CD4-positive, CD25-positive, alpha-beta regulatory T cell (primary cell): ENCODE measurements at regions not wholly inside any gene's neighbourhood (a gene's known extent, or its start where the extent isn't known, plus 50 kb on each side); places are given as distances from the start of the nearest gene placed in this dataset.

Source experiments
- ATAC-seq, 2 donors: fragments of 150-1000 bp; cut with Tn5 transposase; one replicate each; pipeline ENCODE4 v1.10.0; 2021; ENCODE audit warnings: low read depth in 2 of 2, moderate number of reproducible peaks in 2 of 2, moderate library complexity in 1 of 2
- DNase-seq, 3 donors: peaks; one replicate each; pipeline versions ENCODE4 v3.0.0 to v3.0.0-alpha.2; 2012 to 2022; ENCODE audit warnings: mixed read lengths in 1 of 3
- H3K27ac ChIP-seq: one replicate; pipeline ENCODE4 v1.7.0; 2013; ENCODE audit warnings: mild to moderate bottlenecking, low read length; ENCODE audit not compliant: insufficient read depth, poor library complexity, severe bottlenecking
- H3K27me3 ChIP-seq: one replicate; pipeline ENCODE4 v1.7.0; 2013; ENCODE audit warnings: low read length; ENCODE audit not compliant: control insufficient read depth, insufficient read depth
- H3K36me3 ChIP-seq: one replicate; pipeline ENCODE4 v1.7.0; 2013; ENCODE audit warnings: mild to moderate bottlenecking, low read length, moderate library complexity; ENCODE audit not compliant: control insufficient read depth, insufficient read depth
- H3K4me1 ChIP-seq: 2 replicates; pipeline ENCODE4 v1.7.0; 2013; ENCODE audit warnings: mild to moderate bottlenecking, low read length; ENCODE audit not compliant: insufficient read depth, control insufficient read depth, poor library complexity, severe bottlenecking
- H3K4me3 ChIP-seq: one replicate; pipeline ENCODE4 v1.7.0; 2013; ENCODE audit warnings: low read depth, mild to moderate bottlenecking, low read length, moderate library complexity
- H3K9me3 ChIP-seq, 2 experiments: 1 replicate in 1 of 2; 2 replicates in 1 of 2; pipeline ENCODE4 v1.7.0; 2013; ENCODE audit warnings: low read length in 2 of 2, mild to moderate bottlenecking in 1 of 2, moderate library complexity in 1 of 2; ENCODE audit not compliant: control insufficient read depth in 2 of 2
- H3K27ac Mint-ChIP-seq, 3 donors: one replicate each; pipeline ENCODE4 v1.8.0; 2020 to 2022; ENCODE audit warnings: mild to moderate bottlenecking in 3 of 3, mixed read lengths in 3 of 3, moderate library complexity in 2 of 3
- H3K27me3 Mint-ChIP-seq: one replicate; pipeline ENCODE4 v1.8.0; 2022; ENCODE audit warnings: mild to moderate bottlenecking, mixed read lengths
- H3K36me3 Mint-ChIP-seq: one replicate; pipeline ENCODE4 v1.8.0; 2020; ENCODE audit warnings: mixed read lengths
- H3K4me1 Mint-ChIP-seq, 4 donors: one replicate each; pipeline ENCODE4 v1.8.0; 2020 to 2022; ENCODE audit warnings: mixed read lengths in 4 of 4, mild to moderate bottlenecking in 1 of 4
- H3K4me3 Mint-ChIP-seq, 4 donors: one replicate each; pipeline ENCODE4 v1.8.0; 2020 to 2022; ENCODE audit warnings: mild to moderate bottlenecking in 4 of 4, mixed read lengths in 4 of 4, moderate library complexity in 3 of 4
- H3K9me3 Mint-ChIP-seq, 7 donors: one replicate each; pipeline ENCODE4 v1.8.0; 2020 to 2022; ENCODE audit warnings: mixed read lengths in 7 of 7, mild to moderate bottlenecking in 3 of 7, moderate library complexity in 2 of 7

GRCh38 chr21:41071258-41072171 lies 96.4 kb upstream of the BACE2 start:
- peaks cover 0 to 14% (median under 1%) of the 10 kb centered on the region in 4 donors for H3K4me1 Mint-ChIP-seq
- Histone ChIP-seq H3K9me3 (no peaks in the 10 kb centered on the region), H3K4me1 (peaks cover 6% of the 10 kb centered on the region), H3K36me3 (no peaks in the 10 kb centered on the region), H3K4me3 (no peak overlapping the region), H3K27ac (no peak overlapping the region), H3K27me3 (no peaks in the 10 kb centered on the region)
- no peak overlapping the region for H3K4me3 Mint-ChIP-seq
- peaks cover 0 to 3% (median 0%) of the 10 kb centered on the region in 7 donors for H3K9me3 Mint-ChIP-seq
- no peak for ATAC-seq
- no peak overlapping the region for H3K27ac Mint-ChIP-seq
- peaks cover 10% of the 10 kb centered on the region for H3K27me3 Mint-ChIP-seq
- no peak for DNase-seq
- H3K36me3 Mint-ChIP-seq, result no peaks in the 10 kb centered on the region

GRCh38 chr21:41073558-41073957 lies 94.4 kb upstream of the BACE2 start:
- no peak for ATAC-seq
- Mint-ChIP-seq H3K27me3 (peaks cover 1% of the 10 kb centered on the region), H3K4me1 (peaks cover 0 to 8% (median under 1%) of the 10 kb centered on the region in 4 donors), H3K9me3 (peaks cover 0 to 3% (median 0%) of the 10 kb centered on the region in 7 donors), H3K4me3 (no peak overlapping the region), H3K36me3 (no peaks in the 10 kb centered on the region), H3K27ac (no peak overlapping the region)
- Histone ChIP-seq H3K9me3 (no peaks in the 10 kb centered on the region), H3K4me3 (no peak overlapping the region), H3K27me3 (no peaks in the 10 kb centered on the region), H3K4me1 (peaks cover 6% of the 10 kb centered on the region), H3K36me3 (no peaks in the 10 kb centered on the region), H3K27ac (no peak overlapping the region)
- DNase-seq, result no peak

GRCh38 chr21:41074396-41075184 lies 93.4 kb upstream of the BACE2 start:
- no peak overlapping the region for H3K4me3 ChIP-seq
- H3K27me3 Mint-ChIP-seq, result no peaks in the 10 kb centered on the region

GRCh38 chr21:41075656-41076055 lies 92.3 kb upstream of the BACE2 start:
- Mint-ChIP-seq H3K36me3 (no peaks in the 10 kb centered on the region), H3K4me3 (no peak overlapping the region), H3K4me1 (no peaks in the 10 kb centered on the region)

More at GRCh38 chr21:41074396-41075184, 93.4 kb upstream of the BACE2 start:
- Histone ChIP-seq H3K36me3 (no peaks in the 10 kb centered on the region), H3K27me3 (no peaks in the 10 kb centered on the region), H3K9me3 (no peaks in the 10 kb centered on the region), H3K4me1 (no peaks in the 10 kb centered on the region), H3K27ac (no peak overlapping the region)
- no peak for DNase-seq
- no peaks in the 10 kb centered on the region for H3K4me1 Mint-ChIP-seq
- H3K36me3 Mint-ChIP-seq, result no peaks in the 10 kb centered on the region
- peaks cover 0 to 3% (median 0%) of the 10 kb centered on the region in 7 donors for H3K9me3 Mint-ChIP-seq
- H3K4me3 Mint-ChIP-seq, result no peak overlapping the region
- ATAC-seq, result no peak
- no peak overlapping the region for H3K27ac Mint-ChIP-seq

GRCh38 chr21:41076064-41076463 lies 91.9 kb upstream of the BACE2 start:
- H3K4me1 Mint-ChIP-seq, result no peaks in the 10 kb centered on the region
- no peaks in the 10 kb centered on the region for H3K9me3 ChIP-seq
- H3K36me3 ChIP-seq, result no peaks in the 10 kb centered on the region
- no peak overlapping the region for H3K4me3 ChIP-seq
- DNase-seq (no peak), ATAC-seq (no peak)
- no peaks in the 10 kb centered on the region for H3K27me3 ChIP-seq
- H3K36me3 Mint-ChIP-seq, result no peaks in the 10 kb centered on the region
- peaks cover 0 to 4% (median 0%) of the 10 kb centered on the region in 7 donors for H3K9me3 Mint-ChIP-seq
- H3K27me3 Mint-ChIP-seq, result no peaks in the 10 kb centered on the region
- H3K4me3 Mint-ChIP-seq, result no peak overlapping the region
- H3K27ac ChIP-seq, result no peak overlapping the region
- H3K4me1 ChIP-seq, result no peaks in the 10 kb centered on the region
- H3K27ac Mint-ChIP-seq, result no peak overlapping the region

More at GRCh38 chr21:41075656-41076055, 92.3 kb upstream of the BACE2 start:
- Histone ChIP-seq H3K27me3 (no peaks in the 10 kb centered on the region), H3K4me3 (no peak overlapping the region), H3K27ac (no peak overlapping the region), H3K36me3 (no peaks in the 10 kb centered on the region), H3K9me3 (no peaks in the 10 kb centered on the region), H3K4me1 (no peaks in the 10 kb centered on the region)
- ATAC-seq (no peak), DNase-seq (no peak)
- Mint-ChIP-seq H3K27ac (no peak overlapping the region), H3K9me3 (peaks cover 0 to 4% (median 0%) of the 10 kb centered on the region in 7 donors), H3K27me3 (no peaks in the 10 kb centered on the region)

GRCh38 chr21:41079159-41079558 lies 88.8 kb upstream of the BACE2 start:
- Mint-ChIP-seq H3K36me3 (no peaks in the 10 kb centered on the region), H3K4me1 (no peaks in the 10 kb centered on the region), H3K27ac (no peak overlapping the region), H3K27me3 (no peaks in the 10 kb centered on the region), H3K9me3 (peaks cover 0 to 3% (median 0%) of the 10 kb centered on the region in 7 donors), H3K4me3 (no peak overlapping the region)
- no peaks in the 10 kb centered on the region for H3K27me3 ChIP-seq
- ATAC-seq (no peak), DNase-seq (no peak)
- no peak overlapping the region for H3K27ac ChIP-seq
- H3K9me3 ChIP-seq, result no peaks in the 10 kb centered on the region
- no peak overlapping the region for H3K4me3 ChIP-seq
- H3K4me1 ChIP-seq, result no peaks in the 10 kb centered on the region
- H3K36me3 ChIP-seq, result no peaks in the 10 kb centered on the region

- no peak overlapping the region for H3K4me3 ChIP-seq
- peaks cover 0 to 3% (median 0%) of the 10 kb centered on the region in 7 donors for H3K9me3 Mint-ChIP-seq
- H3K36me3 Mint-ChIP-seq, result no peaks in the 10 kb centered on the region
- DNase-seq (no peak), ATAC-seq (no peak)
- no peaks in the 10 kb centered on the region for H3K27me3 Mint-ChIP-seq
- H3K27ac ChIP-seq, result no peak overlapping the region
- no peaks in the 10 kb centered on the region for H3K36me3 ChIP-seq
- H3K4me1 Mint-ChIP-seq, result no peaks in the 10 kb centered on the region
- H3K4me3 Mint-ChIP-seq, result no peak overlapping the region
- H3K4me1 ChIP-seq, result no peaks in the 10 kb centered on the region
- H3K27me3 ChIP-seq, result no peaks in the 10 kb centered on the region
- no peaks in the 10 kb centered on the region for H3K9me3 ChIP-seq
- H3K27ac Mint-ChIP-seq, result no peak overlapping the region
Observed at GRCh38 chr21:41080485-41081121, 87.4 kb upstream of the BACE2 start.
